Duodenal mucosa (tissue), 2 donors: ENCODE measurements at regions not wholly inside any gene's neighbourhood (a gene's known extent, or its start where the extent isn't known, plus 50 kb on each side); places are given as distances from the start of the nearest gene placed in this dataset.

ENCODE experiments used
- H3K27ac ChIP-seq: one replicate; pipeline ENCODE4 v1.7.0; 2013; ENCODE audit warnings: low read depth, low read length
- H3K27me3 ChIP-seq, 2 donors: one replicate each; pipeline ENCODE4 v1.7.0; 2013; ENCODE audit warnings: low read length in 2 of 2, control low read depth in 1 of 2; ENCODE audit not compliant: insufficient read depth in 2 of 2, control insufficient read depth in 1 of 2
- H3K36me3 ChIP-seq, 2 donors: one replicate each; pipeline ENCODE4 v1.7.0; 2013; ENCODE audit warnings: low read length in 2 of 2, control low read depth in 1 of 2; ENCODE audit not compliant: insufficient read depth in 2 of 2, control insufficient read depth in 1 of 2
- H3K4me1 ChIP-seq, 2 donors: one replicate each; pipeline ENCODE4 v1.7.0; 2013; ENCODE audit warnings: low read length in 2 of 2, control low read depth in 1 of 2; ENCODE audit not compliant: insufficient read depth in 2 of 2, control insufficient read depth in 1 of 2
- H3K4me3 ChIP-seq, 2 donors: one replicate each; pipeline ENCODE4 v1.7.0; 2013; ENCODE audit warnings: low read length in 2 of 2, low read depth in 1 of 2
- H3K9ac ChIP-seq, 2 donors: one replicate each; pipeline ENCODE4 v1.7.0; 2013; ENCODE audit warnings: low read length in 2 of 2, low read depth in 1 of 2
- H3K9me3 ChIP-seq, 2 donors: one replicate each; pipeline ENCODE4 v1.7.0; 2013; ENCODE audit warnings: low read length in 2 of 2, control low read depth in 1 of 2; ENCODE audit not compliant: control insufficient read depth in 1 of 2

DNA sequence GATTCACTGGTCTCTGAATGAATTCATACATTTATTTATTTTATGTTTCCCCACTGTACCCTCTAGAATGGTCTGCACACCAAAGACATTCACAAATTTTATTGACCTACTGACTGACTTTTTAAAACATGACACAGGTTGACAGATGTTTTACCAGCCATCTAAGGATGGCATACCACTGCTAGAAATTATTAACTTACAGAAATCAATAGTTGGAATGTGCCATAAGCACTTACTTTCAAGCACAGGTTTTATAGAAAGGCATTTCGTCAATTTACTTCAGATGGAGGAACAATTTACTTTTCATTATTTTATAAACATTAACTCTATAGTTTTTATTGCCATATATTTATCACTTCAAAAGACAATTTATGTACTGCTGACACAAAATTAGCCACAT lies 448.7 kb upstream of the FBXO33 start:
- Histone ChIP-seq H3K27ac (no peak overlapping the region), H3K4me3 (no peak overlapping the region), H3K9me3 (no peaks in the 10 kb centered on the region), H3K9ac (no peak overlapping the region), H3K27me3 (no peaks in the 10 kb centered on the region), H3K36me3 (no peaks in the 10 kb centered on the region), H3K4me1 (no peaks in the 10 kb centered on the region)

DNA sequence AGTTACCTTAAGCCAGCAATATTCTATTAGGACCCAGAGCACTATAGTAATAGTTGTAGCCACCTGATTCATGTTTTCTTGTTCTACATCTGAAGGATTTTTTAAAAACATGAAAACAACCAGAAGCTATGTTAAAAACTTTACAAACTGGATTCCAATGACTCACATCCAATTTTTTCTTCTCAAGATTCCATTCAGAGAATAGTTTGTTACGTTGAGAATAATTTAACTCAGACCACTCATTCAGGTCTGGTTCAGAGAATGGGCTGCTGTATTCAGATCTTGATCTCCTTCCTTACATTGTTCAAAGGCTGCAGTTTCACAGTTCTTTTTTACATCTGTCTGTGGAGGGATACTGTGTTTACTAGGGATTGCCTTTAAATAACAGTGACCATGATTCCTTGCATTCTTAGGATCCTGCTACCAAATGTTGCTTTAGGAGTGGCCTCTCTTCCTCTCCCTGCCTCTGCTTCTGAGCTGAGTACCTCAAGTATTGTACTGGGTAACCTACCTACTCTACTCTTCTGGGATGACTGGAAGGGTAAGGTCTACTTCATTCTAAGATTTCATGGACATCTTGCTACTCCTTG lies 448.0 kb upstream of the FBXO33 start:
- Histone ChIP-seq H3K27me3 (no peaks in the 10 kb centered on the region), H3K4me1 (no peaks in the 10 kb centered on the region), H3K4me3 (no peak overlapping the region), H3K9me3 (no peaks in the 10 kb centered on the region), H3K27ac (no peak overlapping the region), H3K9ac (no peak overlapping the region), H3K36me3 (no peaks in the 10 kb centered on the region)

DNA sequence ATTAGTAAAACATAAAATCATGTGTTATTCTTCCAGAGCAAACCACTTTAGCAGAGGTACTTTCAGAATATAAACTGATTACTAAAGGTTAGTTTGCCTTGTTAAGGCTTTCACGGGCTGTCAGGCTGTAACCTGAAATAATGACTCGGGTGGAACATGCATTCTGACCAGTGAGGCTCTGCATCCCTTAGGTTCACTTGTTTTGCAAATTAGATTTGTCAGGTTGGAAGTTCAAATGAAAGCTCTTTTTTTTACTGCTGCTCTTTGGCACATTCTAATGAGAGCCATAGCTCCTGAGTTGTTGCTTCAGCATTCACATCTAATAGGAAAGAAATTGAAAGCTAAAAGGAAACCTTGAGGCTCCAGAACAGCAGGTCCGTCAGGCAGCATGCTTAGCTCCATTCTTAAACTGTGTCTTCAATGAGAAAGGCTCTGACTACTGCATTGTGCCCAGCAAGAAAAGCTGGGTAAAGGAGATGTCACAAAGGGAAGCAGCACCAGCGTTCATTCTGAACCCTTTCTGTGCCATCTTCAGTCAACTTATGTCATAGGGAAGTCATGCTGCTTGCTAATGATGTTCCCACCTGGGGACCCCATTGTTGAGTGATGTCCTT lies 445.5 kb upstream of the FBXO33 start:
- H3K27ac ChIP-seq = no peak overlapping the region
- H3K4me3 ChIP-seq = no peak overlapping the region
- no peaks in the 10 kb centered on the region for H3K36me3 ChIP-seq
- peaks cover 0 to 2% of the 10 kb centered on the region in 2 donors for H3K9me3 ChIP-seq
- H3K27me3 ChIP-seq = no peaks in the 10 kb centered on the region
- no peak overlapping the region for H3K9ac ChIP-seq
- H3K4me1 ChIP-seq = no peaks in the 10 kb centered on the region

DNA sequence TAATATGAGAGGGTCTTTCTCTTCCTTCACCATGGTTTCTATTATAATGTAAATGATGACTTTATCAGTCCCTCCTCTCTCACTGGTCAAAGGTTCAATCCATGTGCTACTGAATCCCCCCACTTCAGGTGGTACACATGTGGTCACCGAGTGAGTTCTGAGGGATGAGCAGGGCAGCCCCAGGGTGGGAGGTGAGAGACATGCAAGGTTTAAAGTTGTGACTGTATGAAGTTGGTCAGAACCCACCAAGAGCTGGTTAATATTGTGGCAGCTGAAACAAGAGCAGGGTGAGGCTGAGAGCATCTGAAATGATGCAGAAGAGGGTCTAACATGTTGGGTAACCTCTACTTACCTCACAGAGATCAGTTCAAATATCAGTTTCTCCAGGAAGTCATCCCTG lies 444.7 kb upstream of the FBXO33 start:
- no peak overlapping the region for H3K27ac ChIP-seq
- peaks cover 0 to 2% of the 10 kb centered on the region in 2 donors for H3K9me3 ChIP-seq
- no peaks in the 10 kb centered on the region for H3K4me1 ChIP-seq
- H3K4me3 ChIP-seq = no peak overlapping the region
- no peaks in the 10 kb centered on the region for H3K36me3 ChIP-seq
- H3K27me3 ChIP-seq = no peaks in the 10 kb centered on the region
- H3K9ac ChIP-seq = no peak overlapping the region

- Histone ChIP-seq H3K9me3 (peaks cover 0 to 2% of the 10 kb centered on the region in 2 donors), H3K4me3 (no peak overlapping the region), H3K27me3 (no peaks in the 10 kb centered on the region), H3K27ac (no peak overlapping the region), H3K36me3 (no peaks in the 10 kb centered on the region), H3K4me1 (no peaks in the 10 kb centered on the region), H3K9ac (no peak overlapping the region)
Measured at GRCh38 chr14:39875028-39875427, 442.8 kb upstream of the FBXO33 start.

DNA sequence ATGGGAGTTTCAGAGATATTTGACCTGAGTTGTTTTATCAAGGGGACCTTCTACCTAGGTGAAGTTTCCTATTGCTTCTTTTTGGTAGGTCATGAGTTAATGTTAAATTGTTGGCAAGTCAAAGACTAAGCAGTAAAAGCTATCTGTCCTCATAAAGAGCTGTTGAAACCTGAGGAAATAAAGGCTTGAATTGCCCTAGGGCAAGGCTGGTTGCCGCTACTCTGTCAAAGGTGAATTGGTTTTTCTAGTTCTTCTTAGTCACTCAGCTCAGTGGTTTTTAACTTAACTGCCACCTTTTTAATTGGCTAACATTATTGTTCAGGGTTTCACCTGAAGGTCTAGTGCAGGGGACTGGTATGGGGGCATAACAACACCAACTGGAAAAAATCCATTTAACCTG lies 441.6 kb upstream of the FBXO33 start:
- Histone ChIP-seq H3K4me3 (no peak overlapping the region), H3K9ac (no peak overlapping the region), H3K9me3 (peaks cover 0 to 2% of the 10 kb centered on the region in 2 donors), H3K4me1 (no peaks in the 10 kb centered on the region), H3K27me3 (no peaks in the 10 kb centered on the region), H3K36me3 (no peaks in the 10 kb centered on the region), H3K27ac (no peak overlapping the region)

DNA sequence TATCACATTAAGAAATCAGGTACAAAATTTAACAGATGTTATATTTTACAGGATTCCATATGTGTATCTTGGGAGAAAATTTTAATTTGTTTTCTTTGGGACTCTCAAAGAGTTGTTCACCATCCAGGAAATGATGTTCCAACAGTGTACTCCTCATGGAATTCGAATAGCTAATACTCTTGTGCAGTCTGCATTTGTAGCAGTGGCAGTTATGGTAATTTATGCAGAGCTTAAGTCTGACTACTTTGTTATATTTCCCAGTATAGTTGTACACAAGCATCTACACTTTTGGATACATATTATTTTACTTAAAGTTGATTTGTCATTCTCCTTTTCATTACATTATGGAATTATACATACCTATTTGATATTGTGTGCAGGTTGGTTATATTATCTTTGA lies 436.7 kb upstream of the FBXO33 start:
- Histone ChIP-seq H3K27me3 (no peaks in the 10 kb centered on the region), H3K36me3 (no peaks in the 10 kb centered on the region), H3K4me1 (no peaks in the 10 kb centered on the region), H3K9me3 (peaks cover 0 to under 1% of the 10 kb centered on the region in 2 donors), H3K27ac (no peak overlapping the region), H3K4me3 (no peak overlapping the region), H3K9ac (no peak overlapping the region)

DNA sequence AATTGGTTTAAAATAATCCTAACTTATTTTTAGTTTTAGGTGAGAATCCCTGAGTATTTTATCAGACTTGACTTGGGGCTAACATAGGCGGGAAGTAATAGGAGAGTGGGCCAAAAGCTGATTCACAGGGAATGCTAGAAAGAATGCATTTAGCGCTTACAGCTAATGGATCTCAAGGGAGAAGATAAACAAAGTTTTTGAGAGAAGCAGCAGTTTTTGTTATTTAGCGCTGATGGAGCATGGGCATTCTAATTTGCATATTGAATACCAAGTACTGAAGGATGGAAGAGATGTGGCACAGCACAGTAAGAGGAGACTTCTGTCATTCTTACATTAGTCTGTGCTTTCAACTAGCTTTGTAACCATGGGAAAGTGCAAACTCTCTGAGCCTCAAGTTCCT lies 436.0 kb upstream of the FBXO33 start:
- Histone ChIP-seq H3K36me3 (no peaks in the 10 kb centered on the region), H3K4me3 (no peak overlapping the region), H3K27me3 (no peaks in the 10 kb centered on the region), H3K27ac (no peak overlapping the region), H3K9me3 (no peaks in the 10 kb centered on the region), H3K9ac (no peak overlapping the region), H3K4me1 (no peaks in the 10 kb centered on the region)

DNA sequence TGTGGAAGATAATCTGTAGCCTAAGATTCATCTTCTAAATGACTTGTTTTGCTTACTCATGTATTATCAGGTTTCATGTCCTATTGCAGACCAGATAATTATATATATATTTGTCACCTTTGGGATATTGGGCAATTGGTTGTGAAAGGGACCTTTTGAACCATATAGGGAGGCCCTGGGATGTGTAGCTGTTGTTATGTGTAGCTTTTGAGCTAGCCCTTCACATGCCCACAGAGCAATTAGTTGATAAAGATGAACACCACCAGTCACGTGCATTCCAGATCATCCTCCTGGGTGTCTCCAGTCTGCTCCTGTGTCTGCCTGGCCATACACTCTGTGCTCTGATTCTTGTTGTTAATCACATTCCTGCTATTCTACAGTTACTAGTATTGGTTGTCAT lies 431.2 kb upstream of the FBXO33 start:
- H3K9ac ChIP-seq = no peak overlapping the region
- H3K4me3 ChIP-seq = no peak overlapping the region
- H3K36me3 ChIP-seq = no peaks in the 10 kb centered on the region
- peaks cover 0 to 5% of the 10 kb centered on the region in 2 donors for H3K4me1 ChIP-seq
- no peaks in the 10 kb centered on the region for H3K27me3 ChIP-seq
- no peaks in the 10 kb centered on the region for H3K9me3 ChIP-seq
- no peak overlapping the region for H3K27ac ChIP-seq

DNA sequence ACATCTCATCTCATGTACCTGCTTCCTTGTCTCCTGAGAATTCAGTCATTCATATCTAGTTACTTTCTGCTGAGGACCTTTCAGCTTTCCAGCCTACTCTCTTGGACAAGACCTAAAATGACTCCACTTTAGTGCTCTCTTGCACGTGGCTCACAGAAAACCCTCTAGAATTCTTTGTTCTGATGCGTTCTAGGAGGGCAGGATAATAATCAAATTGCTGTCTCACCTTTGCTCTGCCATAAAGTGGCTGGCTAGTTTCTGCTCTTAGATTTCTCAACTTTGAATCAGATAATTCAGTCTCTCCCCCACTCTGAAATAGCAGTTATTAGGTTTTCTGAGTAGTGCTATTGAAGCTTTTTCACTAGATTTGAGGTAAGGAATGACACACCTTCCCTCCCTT lies 429.5 kb upstream of the FBXO33 start:
- H3K9me3 ChIP-seq = no peaks in the 10 kb centered on the region
- no peak overlapping the region for H3K9ac ChIP-seq
- no peaks in the 10 kb centered on the region for H3K36me3 ChIP-seq
- no peak overlapping the region for H3K27ac ChIP-seq
- no peak overlapping the region for H3K4me3 ChIP-seq
- H3K4me1 ChIP-seq = peaks cover 0 to 5% of the 10 kb centered on the region in 2 donors
- no peaks in the 10 kb centered on the region for H3K27me3 ChIP-seq
